ENCODE measurements at regions not wholly inside any gene's neighbourhood (a gene's known extent, or its start where the extent isn't known, plus 50 kb on each side); places are given as distances from the start of the nearest gene placed in this dataset.

- Histone ChIP-seq H3K4me3 (ENCODE audit: low read depth, low read length) (no peak overlapping the region), H3K27ac (ENCODE audit: low read depth, low read length) (no peak overlapping the region), H3K9me3 (ENCODE audit: control insufficient read depth, insufficient read depth, low read length) (no peaks in the 10 kb centered on the region), H3K27me3 (ENCODE audit: control insufficient read depth, insufficient read depth, low read length) (peaks cover 3% of the 10 kb centered on the region)
- TF ChIP-seq CTCF (IDR thresholded peaks at IDR 0.05; ENCODE audit: low read depth, low read length) = no peak
- no peak for DNase-seq (ENCODE audit: low read depth, low spot score)
- ChIA-PET CTCF (no interaction called here), POLR2A (interaction anchor here (0.6 kb wide), 1 partner anchor 12 kb away, joined by 3 read pairs; no protein-coding TSS in a partner anchor)
Observed at GRCh38 chr2:105590780-105591660, 153.7 kb upstream of the NCK2 start.

DNA sequence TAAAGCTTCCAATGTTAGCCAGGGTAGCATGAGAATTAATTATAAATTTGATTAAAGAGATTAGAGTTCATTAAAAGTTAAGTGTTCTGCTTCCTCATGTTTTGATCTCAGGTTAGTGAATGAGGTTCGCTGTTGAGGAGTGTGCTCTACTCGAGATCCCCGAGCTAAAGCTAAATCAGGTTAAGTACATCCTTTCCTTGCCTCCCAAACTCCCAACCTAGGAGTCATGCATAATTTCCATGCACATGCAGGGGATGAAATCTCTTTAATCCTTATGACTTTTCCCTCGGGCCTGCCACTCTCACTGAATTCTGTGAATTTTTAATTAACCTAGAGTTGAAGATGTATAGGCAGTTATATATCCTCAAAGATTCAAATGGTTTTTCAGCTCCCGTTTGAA is 156.1 kb upstream of the NCK2 start:
- H3K4me3 ChIP-seq (ENCODE audit: low read depth, low read length) = no peak overlapping the region
- DNase-seq (ENCODE audit: low read depth, low spot score) = no peak
- no peaks in the 10 kb centered on the region for H3K9me3 ChIP-seq (ENCODE audit: control insufficient read depth, insufficient read depth, low read length)
- no peak for TF ChIP-seq CTCF (IDR thresholded peaks at IDR 0.05; ENCODE audit: low read depth, low read length)
- POLR2A ChIA-PET = no interaction called here
- no peak overlapping the region for H3K27ac ChIP-seq (ENCODE audit: low read depth, low read length)
- peaks cover 3% of the 10 kb centered on the region for H3K27me3 ChIP-seq (ENCODE audit: control insufficient read depth, insufficient read depth, low read length)
- CTCF ChIA-PET = interaction anchor here (0.6 kb wide), 1 partner anchor 474 kb away, joined by 3 read pairs; no protein-coding TSS in a partner anchor

DNA sequence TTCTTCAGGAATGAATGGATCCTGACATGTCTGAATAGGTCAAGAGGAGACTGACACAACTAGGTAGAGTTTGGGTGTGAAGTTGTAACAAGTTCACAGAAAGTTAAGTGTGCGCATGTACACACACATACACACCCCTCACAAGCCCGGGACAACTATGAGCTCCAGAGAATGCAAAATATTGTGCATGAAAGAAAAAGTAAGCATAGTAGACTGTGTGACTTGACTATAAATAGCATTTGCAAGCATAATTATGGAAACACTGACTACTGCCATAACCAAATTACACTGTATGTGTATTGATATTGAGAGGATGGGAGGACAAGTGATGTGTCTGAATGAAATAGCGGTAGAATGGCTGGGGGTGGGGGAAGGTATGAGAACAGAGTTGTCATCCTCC is 157.1 kb upstream of the NCK2 start:
- no peak for TF ChIP-seq CTCF (IDR thresholded peaks at IDR 0.05; ENCODE audit: low read depth, low read length)
- peaks cover 3% of the 10 kb centered on the region for H3K27me3 ChIP-seq (ENCODE audit: control insufficient read depth, insufficient read depth, low read length)
- no peaks in the 10 kb centered on the region for H3K9me3 ChIP-seq (ENCODE audit: control insufficient read depth, insufficient read depth, low read length)
- no peak overlapping the region for H3K4me3 ChIP-seq (ENCODE audit: low read depth, low read length)
- POLR2A ChIA-PET = no interaction called here
- DNase-seq (ENCODE audit: low read depth, low spot score) = no peak
- H3K27ac ChIP-seq (ENCODE audit: low read depth, low read length) = no peak overlapping the region
- CTCF ChIA-PET = interaction anchor here (0.6 kb wide), 1 partner anchor 473 kb away, joined by 3 read pairs; no protein-coding TSS in a partner anchor

DNA sequence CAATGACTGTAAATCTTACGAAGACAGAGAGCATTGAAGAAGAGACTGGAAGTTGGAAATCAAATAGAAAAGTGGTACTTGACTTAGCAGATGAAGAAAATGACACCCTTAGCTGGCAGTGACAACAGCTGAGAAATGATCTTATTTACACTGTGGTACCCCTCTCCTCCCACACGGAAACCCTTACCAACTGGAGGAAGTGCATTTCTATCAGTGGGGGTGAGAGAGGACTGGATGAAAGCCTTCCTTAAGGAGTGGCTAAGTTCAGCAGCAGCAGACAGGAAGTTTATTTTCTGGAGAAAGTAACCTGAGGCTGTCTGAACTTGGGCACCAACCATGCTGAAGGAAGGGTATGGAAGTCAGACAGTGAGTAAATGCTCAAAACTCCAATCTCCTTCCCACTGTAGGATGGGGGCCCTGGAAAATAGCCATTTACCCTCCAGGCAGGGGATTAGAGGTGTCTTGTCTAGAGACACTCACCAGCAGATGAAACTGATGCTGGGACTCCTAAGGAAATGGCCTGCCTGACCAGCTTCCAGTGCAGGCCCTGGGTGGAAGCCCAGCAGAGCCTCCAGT is 160.2 kb upstream of the NCK2 start:
- ChIA-PET POLR2A (no interaction called here), CTCF (no interaction called here)
- no peak for TF ChIP-seq CTCF (IDR thresholded peaks at IDR 0.05; ENCODE audit: low read depth, low read length)

More for the DNA sequence above, 160.2 kb upstream of the NCK2 start:
- no peak for DNase-seq (ENCODE audit: low read depth, low spot score)
- Histone ChIP-seq H3K9me3 (ENCODE audit: control insufficient read depth, insufficient read depth, low read length) (no peaks in the 10 kb centered on the region), H3K27ac (ENCODE audit: low read depth, low read length) (no peak overlapping the region), H3K27me3 (ENCODE audit: control insufficient read depth, insufficient read depth, low read length) (peaks cover 7% of the 10 kb centered on the region), H3K4me3 (ENCODE audit: low read depth, low read length) (no peak overlapping the region)
